Adrenal gland (tissue), 9 donors: ENCODE measurements at regions not wholly inside any gene's neighbourhood (a gene's known extent, or its start where the extent isn't known, plus 50 kb on each side); places are given as distances from the start of the nearest gene placed in this dataset.

ENCODE experiments used
- DNase-seq, 7 donors: peaks; one replicate each; pipeline ENCODE4 v3.0.0-alpha.2; 2019 to 2020
- H3K27ac ChIP-seq, 5 donors: fragments of 200-600 bp; sonication (generic) in 4 of 5; 1 replicate in 3 of 5; 2 replicates in 2 of 5; pipeline versions ENCODE4 v1.5.1 to v1.8.0; 2016 to 2020; ENCODE audit warnings: mild to moderate bottlenecking in 1 of 5
- H3K27me3 ChIP-seq: fragments of 200-600 bp; 2 replicates; pipeline ENCODE4 v1.8.0; 2021
- H3K36me3 ChIP-seq, 2 donors: fragments of 200-600 bp; replicated peaks in 1 of 2; 1 replicate in 1 of 2; 2 replicates in 1 of 2; pipeline versions ENCODE4 v1.5.1 to v1.8.0; 2018 to 2022
- H3K4me1 ChIP-seq, 2 donors: fragments of 200-600 bp; replicated peaks in 1 of 2; 1 replicate in 1 of 2; 2 replicates in 1 of 2; pipeline versions ENCODE4 v1.5.1 to v1.8.0; 2018 to 2021
- H3K4me3 ChIP-seq, 4 donors: fragments of 200-600 bp; sonication (generic) in 3 of 4; one replicate each; pipeline ENCODE4 v1.5.1; 2016 to 2018
- H3K9me3 ChIP-seq, 3 donors: fragments of 200-600 bp; sonication (generic) in 1 of 3; replicated peaks in 1 of 3; 1 replicate in 2 of 3; 2 replicates in 1 of 3; pipeline versions ENCODE4 v1.5.1 to v1.8.0; 2016 to 2021
- CTCF ChIP-seq, 6 experiments: fragments of 450-650 bp in 4 of 6; fragments of 200-600 bp in 2 of 6; sonication (generic) in 1 of 6; IDR thresholded peaks; 1 replicate in 5 of 6; 2 replicates in 1 of 6; pipeline versions ENCODE4 v1.5.1 to v1.8.0; 2016 to 2021; ENCODE audit warnings: antibody characterized with exemption in 6 of 6, mild to moderate bottlenecking in 2 of 6, moderate library complexity in 1 of 6
- POLR2A ChIP-seq, 2 donors: fragments of 450-650 bp; IDR thresholded peaks; one replicate each; pipeline ENCODE4 v1.6.1; 2017; ENCODE audit warnings: antibody characterized with exemption in 2 of 2, mild to moderate bottlenecking in 2 of 2, moderate library complexity in 1 of 2
- WGBS, 4 donors: extraction: QIAGEN DNeasy Blood & Tissue Kit in 2 of 4; methylation state at CpG; one replicate each; pipeline versions ENCODE4 v1.1.5 to v1.1.7; 2013 to 2017; 5-methylcytosine and 5-hydroxymethylcytosine counted together
- intact Hi-C, 2 donors: fragments of 100-400 bp; cut with DNase I; formaldehyde crosslinking; loops; one replicate each; pipeline versions ENCODE4 v1.14.1 to v1.15.0; 2022 to 2023
- donor health status: healthy with polysubstance abuse.
- donor health status: Bipolar disorder and iron deficiency.
- donor health status: DM: yes; HTN: yes; CAD: no.
- donor health status: DM: no; HTN: no; CAD: no.
- donor health status: DM: no; HTN: no; CAD: no.

GRCh38 chr10:64829888-64830412 is 1308.7 kb downstream of the REEP3 start:
- TF ChIP-seq CTCF (IDR thresholded peaks at IDR 0.05) (no peak), POLR2A (IDR thresholded peaks at IDR 0.05) (no peak)
- 81 to 85% (median 82%) methylated on average over 3 of the region's 3 CpGs for WGBS, 4 donors
- DNase-seq, result no peak
- no peaks in the 10 kb centered on the region for H3K27me3 ChIP-seq
- H3K9me3 ChIP-seq, result no peaks in the 10 kb centered on the region
- H3K4me3 ChIP-seq, result no peak overlapping the region
- no peak overlapping the region for H3K27ac ChIP-seq
- intact Hi-C loops, result no loop called here
- H3K36me3 ChIP-seq, result no peaks in the 10 kb centered on the region
- no peaks in the 10 kb centered on the region for H3K4me1 ChIP-seq

- no peak for DNase-seq
- intact Hi-C loops, result no loop called here
- Histone ChIP-seq H3K9me3 (no peaks in the 10 kb centered on the region), H3K27me3 (no peaks in the 10 kb centered on the region), H3K4me1 (no peaks in the 10 kb centered on the region), H3K36me3 (no peaks in the 10 kb centered on the region), H3K4me3 (no peak overlapping the region), H3K27ac (no peak overlapping the region)
- 42 to 53% (median 48%) methylated on average over 2 of the region's 2 CpGs for WGBS, 4 donors
- TF ChIP-seq POLR2A (IDR thresholded peaks at IDR 0.05) (no peak), CTCF (IDR thresholded peaks at IDR 0.05) (no peak)
These were observed 1309.7 kb downstream of the REEP3 start for GRCh38 chr10:64830869-64831268.

GRCh38 chr10:64840341-64840740 is 1319.1 kb downstream of the REEP3 start:
- H3K27ac ChIP-seq, result no peak overlapping the region
- DNase-seq, result no peak
- intact Hi-C loops, result no loop called here
- no peak overlapping the region for H3K4me3 ChIP-seq
- H3K9me3 ChIP-seq, result no peaks in the 10 kb centered on the region
- H3K4me1 ChIP-seq, result no peaks in the 10 kb centered on the region
- H3K36me3 ChIP-seq, result no peaks in the 10 kb centered on the region
- TF ChIP-seq CTCF (IDR thresholded peaks at IDR 0.05) (no peak), POLR2A (IDR thresholded peaks at IDR 0.05) (no peak)
- no peaks in the 10 kb centered on the region for H3K27me3 ChIP-seq
- WGBS, 4 donors, result 85 to 92% (median 88%) methylated on average over 6 to 12 of the region's 12 CpGs

- no peak for DNase-seq
- no peak overlapping the region for H3K27ac ChIP-seq
- 72 to 83% (median 79%) methylated on average over 2 of the region's 2 CpGs for WGBS, 4 donors
- H3K9me3 ChIP-seq, result no peaks in the 10 kb centered on the region
- H3K4me3 ChIP-seq, result no peak overlapping the region
- no peaks in the 10 kb centered on the region for H3K36me3 ChIP-seq
- intact Hi-C loops, result no loop called here
- no peaks in the 10 kb centered on the region for H3K4me1 ChIP-seq
- TF ChIP-seq CTCF (IDR thresholded peaks at IDR 0.05), result no peak
- TF ChIP-seq POLR2A (IDR thresholded peaks at IDR 0.05), result no peak
- no peaks in the 10 kb centered on the region for H3K27me3 ChIP-seq
These were observed 1325.5 kb downstream of the REEP3 start for GRCh38 chr10:64846700-64847099.
